T-helper 2 cell treated with Interferon-gamma antibody and Interleukin-4, amounts not matched to agents 100 ng/mL and 5 ng/mL, for 36 hours (primary cell): ENCODE measurements at regions not wholly inside any gene's neighbourhood (a gene's known extent, or its start where the extent isn't known, plus 50 kb on each side); places are given as distances from the start of the nearest gene placed in this dataset.

Experiments
- intact Hi-C: fragments of 100-400 bp; cut with micrococcal nuclease; formaldehyde crosslinking; loops from one replicate; pipeline ENCODE4 v1.15.1; 2023

- intact Hi-C loops = no loop called here
Measured at GRCh38 chr1:79128722-79129121, 122.2 kb upstream of the ADGRL4 start.

GRCh38 chr1:79124756-79125155 lies 118.2 kb upstream of the ADGRL4 start:
- intact Hi-C loops = no loop called here

GRCh38 chr1:79122521-79122920 lies 116.0 kb upstream of the ADGRL4 start:
- intact Hi-C loops = no loop called here

DNA sequence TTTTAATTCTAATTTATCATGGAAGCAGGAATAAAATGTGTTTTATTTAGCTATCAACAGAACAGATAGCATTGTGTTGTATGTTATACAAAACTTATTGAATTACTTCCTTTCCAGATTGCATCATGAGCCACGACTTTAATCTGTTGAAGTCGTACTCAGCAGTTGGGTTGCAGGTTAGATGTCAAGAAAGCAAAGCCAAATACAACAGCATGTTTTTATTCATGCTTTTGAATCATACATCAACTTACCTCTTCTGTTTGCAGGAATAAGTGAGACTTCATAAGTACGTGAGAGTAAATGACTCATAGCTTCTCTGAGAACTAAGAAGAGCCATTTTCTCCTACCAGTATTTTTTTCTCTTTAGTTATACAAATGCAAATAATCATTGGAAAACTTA lies 110.8 kb upstream of the ADGRL4 start:
- intact Hi-C loops = no loop called here

DNA sequence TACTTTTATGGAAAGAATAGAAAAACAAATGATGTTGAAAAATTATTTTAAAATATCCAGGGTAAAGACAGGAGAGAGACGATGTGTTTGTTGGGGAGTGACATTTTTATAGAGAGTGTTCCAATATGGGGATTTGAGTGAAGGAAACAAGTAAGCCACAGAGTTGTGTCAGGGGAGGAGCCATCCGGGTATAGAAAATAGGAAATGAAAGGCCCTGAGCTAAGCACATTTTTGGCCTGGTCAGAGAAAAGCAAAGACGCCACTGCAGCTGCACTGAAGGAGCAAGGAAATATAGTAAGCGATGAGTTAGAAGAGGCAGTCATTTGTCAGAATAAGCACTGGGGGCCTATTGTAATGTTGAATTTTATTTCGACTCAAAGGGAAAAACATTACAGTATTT lies 107.3 kb upstream of the ADGRL4 start:
- intact Hi-C loops = no loop called here

GRCh38 chr1:79110749-79111148 lies 104.2 kb upstream of the ADGRL4 start:
- intact Hi-C loops = no loop called here

DNA sequence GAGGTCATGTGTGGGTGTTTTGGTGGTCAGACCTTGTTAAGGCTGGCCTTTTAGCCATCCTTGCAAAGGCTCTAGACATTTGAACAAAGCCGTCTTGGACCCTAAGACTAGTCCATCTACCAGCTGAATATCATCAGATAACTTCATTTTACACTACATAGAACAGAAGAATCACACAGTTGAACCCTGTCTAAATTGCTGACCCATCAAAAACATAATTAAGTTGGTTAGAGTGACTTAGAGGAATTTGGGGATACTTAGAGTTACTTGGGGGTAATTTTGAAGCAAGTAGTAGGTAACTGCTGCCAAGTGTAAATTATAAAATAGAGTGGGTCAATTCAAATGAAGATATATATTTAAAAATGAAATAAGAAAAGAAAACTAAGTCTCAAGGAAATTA lies 102.9 kb upstream of the ADGRL4 start:
- intact Hi-C loops = no loop called here

DNA sequence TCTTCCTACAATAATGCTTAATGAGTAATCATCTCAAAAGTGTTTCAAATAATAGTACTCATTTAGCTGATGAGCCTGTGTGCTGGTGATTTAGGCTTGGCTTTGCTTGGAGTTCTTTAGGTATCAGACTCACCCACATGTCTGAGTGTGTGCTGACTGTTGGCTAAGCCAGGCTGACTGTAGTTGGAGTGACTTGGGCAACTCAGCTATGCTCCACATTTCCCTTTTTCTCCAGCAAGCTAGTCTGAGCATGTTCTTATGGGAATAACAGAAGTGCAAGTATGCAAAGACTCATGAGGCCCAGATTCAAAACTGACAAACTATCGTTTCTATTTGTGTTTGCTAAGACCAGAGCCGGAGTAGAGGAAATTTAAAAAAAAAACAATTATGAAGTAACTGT lies 99.0 kb upstream of the ADGRL4 start:
- intact Hi-C loops = no loop called here

GRCh38 chr1:79104617-79105016 lies 98.1 kb upstream of the ADGRL4 start:
- intact Hi-C loops = no loop called here

GRCh38 chr1:79100385-79100784 lies 93.9 kb upstream of the ADGRL4 start:
- intact Hi-C loops = no loop called here

GRCh38 chr1:79090985-79091384 lies 84.5 kb upstream of the ADGRL4 start:
- intact Hi-C loops = no loop called here

DNA sequence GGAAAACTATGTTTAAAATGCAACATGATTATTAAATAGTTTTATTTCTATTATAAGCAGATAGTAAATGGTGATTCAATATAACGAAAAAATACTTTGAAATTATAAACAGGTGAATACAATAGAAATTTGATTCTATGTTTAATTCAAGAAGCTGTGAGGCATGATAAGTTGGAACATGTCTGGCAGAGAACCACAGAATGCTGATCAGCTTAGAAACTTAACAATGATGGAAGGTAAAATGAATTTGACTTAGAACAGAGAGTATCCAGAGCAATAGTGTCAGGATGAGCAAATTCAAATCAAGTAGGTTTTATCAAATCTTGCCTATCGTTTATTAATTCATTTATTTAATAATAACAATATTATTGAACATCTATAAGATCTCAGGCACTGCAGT lies 83.4 kb upstream of the ADGRL4 start:
- intact Hi-C loops = no loop called here

GRCh38 chr1:79082233-79082632 lies 75.7 kb upstream of the ADGRL4 start:
- intact Hi-C loops = no loop called here

DNA sequence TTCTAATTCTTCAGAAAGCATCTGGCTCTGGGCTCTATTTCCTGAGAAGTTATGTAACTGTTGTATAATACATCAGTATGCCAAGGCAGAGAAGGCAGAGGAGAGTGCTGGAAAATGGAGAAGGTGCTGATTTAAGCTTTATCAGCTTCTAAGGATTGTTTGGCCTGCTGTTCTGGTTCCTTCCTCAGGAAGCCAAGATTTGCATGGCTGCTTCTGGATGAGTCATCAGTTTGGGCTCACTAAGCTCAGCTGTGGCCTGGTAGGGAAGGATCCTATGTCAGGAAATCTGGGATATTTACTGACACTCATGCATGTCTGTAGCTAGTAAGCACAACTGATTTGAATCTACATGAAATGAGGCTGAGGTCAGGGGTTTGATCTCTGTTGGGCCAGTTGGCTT lies 73.2 kb upstream of the ADGRL4 start:
- intact Hi-C loops = no loop called here

DNA sequence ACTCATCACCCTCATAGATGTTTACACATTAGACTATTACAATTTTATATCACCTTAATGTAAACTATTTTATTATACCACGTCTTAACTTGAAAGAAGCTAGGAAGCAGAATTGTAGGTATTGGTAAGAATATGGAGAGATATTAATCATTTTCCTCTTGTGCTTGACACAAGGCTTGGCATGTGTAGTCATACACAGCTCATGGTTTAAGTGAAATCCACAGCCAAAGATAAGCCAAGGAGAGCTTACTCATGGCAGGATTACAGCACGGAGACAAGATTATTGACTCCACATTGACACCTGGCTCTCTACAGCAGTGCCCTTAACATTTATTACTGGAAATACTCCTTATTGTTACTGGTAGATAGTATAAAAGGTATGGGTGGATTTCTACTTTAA lies 68.4 kb upstream of the ADGRL4 start:
- intact Hi-C loops = no loop called here

DNA sequence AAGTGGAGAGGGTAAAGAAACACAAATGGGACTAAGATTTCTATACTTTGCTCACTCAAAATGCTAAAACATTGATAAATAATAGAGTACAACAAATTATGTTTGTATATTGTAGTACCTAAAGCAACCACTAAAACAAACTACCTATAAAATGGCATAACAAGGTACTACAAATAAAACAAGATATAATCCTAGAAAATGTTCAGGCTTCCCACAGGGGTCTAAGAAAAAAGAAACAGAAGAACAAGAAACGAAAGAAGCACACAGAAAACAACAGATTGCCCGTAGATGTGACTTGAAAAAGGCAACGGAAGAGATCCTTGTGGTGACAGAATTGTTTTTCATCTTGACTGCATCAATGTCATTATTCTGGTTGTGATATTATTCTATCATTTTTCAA lies 63.3 kb upstream of the ADGRL4 start:
- intact Hi-C loops = no loop called here

DNA sequence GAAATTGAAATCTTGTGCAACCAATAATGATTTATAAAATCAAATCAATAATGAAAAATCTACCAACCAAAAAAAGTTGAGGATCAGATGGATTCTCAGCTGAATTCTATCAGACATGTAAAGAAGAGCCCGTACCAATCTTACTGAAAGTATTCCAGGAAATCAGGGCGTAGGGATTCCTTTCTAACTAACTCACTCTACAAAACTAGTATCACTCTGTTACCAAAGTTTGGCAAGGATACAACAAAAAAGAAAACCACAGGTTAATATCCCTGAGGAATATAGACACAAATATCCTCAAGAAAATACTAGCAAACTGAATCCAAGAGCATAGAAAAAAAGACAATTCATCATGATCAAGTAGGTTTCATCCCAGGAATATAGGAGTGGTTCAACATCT lies 52.8 kb upstream of the ADGRL4 start:
- intact Hi-C loops = no loop called here
